HG03103 (cell line): ENCODE measurements at regions not wholly inside any gene's neighbourhood (a gene's known extent, or its start where the extent isn't known, plus 50 kb on each side); places are given as distances from the start of the nearest gene placed in this dataset.

Experiments used
- ATAC-seq: cut with Tn5 transposase; IDR thresholded peaks from one replicate; pipeline ENCODE4 v1.9.1; 2021; ENCODE audit warnings: low read depth; ENCODE audit not compliant: unreplicated experiment

DNA sequence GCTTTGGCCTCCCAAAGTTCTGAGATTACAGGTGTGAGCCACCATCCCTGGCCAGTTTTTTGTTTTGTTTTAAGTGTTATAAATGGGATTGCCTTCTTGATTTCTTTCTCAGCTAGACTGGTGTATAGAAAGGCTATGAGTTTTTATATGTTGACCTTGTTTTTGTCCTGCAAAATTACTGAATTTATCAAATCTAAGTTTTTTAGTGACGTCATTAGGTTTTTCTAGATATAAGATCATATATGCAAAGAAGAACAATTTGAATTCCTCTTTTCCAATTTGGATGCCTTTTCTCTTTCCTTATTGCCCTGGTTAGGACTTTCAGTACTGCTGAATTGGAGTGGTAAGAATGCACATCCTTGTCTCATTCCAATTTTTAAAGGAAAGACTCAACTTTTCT, 81.3 kb upstream of the MOCS1 start:
- ATAC-seq, result no peak

DNA sequence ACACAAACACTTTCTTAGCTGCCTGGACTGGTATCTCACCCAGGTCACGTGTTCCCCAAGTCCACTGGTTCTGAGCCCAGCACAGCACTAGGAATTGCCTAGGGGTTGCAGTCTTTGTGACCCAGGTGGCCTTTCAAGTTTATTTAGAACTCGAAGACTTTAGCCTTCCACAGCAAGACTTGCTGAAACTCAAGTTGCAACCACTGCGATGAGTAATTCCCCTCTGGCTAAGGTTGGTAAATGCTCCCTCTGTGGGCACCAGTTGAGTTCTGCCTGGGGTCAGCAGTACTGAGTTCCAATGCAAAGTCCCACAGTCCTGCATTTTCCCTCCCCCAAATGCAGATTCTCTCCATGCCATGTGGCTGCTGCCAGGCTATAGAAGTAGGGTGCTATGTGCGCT, 77.6 kb upstream of the MOCS1 start:
- no peak for ATAC-seq

DNA sequence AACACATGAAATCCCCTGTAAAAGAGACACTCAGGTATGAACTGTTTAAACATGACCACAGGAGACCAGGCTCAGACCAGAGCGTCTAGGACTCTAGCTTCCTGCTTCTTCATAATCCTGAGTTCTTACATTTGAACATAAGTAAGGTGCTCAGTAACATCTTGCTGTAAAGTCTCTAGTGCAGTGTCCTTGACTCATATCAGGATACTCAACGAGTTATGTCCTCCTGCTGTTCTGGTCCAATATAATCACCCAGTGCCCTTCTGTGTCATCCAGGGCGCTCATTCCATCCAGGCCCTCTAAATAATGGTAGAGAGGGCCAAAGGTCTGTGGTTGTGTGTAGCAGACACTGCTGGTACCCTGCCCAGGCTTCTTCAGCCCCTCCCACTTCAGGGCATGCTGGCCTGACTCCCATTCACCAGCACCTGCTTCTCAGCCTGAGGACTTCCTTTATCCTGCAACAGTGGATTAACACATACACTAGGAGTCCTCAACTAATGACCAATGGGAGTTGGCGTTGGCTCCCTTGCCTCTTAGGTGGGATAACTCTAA, 66.8 kb upstream of the MOCS1 start:
- no peak for ATAC-seq

DNA sequence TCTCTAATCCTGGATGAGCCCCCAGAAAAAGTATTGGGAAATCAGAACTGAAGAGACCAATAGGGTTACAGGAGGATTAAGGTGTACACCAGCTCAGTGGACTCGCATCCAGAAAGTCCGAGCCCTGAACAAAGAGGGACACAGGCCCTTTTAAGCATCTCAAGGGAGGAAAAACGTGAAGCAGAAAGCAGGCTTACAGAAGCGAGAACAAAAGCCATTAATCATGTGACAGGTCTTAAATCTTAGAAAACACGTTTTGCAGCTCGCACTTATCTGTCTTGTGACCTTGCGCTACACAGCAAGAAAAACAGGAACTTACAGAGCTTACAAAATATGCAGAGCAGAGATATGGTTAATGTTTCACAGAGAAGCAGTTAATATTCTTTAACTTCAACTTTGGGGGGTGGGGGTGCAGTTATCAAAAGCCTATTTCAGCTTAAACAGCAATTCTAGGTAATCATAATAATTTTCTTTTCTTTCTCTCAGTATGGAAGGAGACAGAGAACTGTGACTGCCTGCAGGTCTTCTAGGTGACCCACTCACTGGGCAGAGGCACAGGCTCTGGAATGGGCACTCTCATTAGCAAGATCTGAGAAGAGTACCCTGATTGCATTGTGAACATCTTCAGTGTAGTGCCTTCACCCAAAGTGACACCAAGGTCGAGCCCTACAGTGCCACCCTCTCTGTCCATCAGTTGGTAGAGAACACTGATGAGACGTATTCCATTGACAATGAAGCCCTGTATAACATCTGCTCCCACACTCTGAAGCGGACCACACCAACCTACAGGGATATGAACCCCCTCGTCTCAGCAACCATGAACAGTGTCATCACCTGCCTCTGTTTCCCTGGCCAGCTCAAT, 65.0 kb upstream of the MOCS1 start:
- no peak for ATAC-seq

DNA sequence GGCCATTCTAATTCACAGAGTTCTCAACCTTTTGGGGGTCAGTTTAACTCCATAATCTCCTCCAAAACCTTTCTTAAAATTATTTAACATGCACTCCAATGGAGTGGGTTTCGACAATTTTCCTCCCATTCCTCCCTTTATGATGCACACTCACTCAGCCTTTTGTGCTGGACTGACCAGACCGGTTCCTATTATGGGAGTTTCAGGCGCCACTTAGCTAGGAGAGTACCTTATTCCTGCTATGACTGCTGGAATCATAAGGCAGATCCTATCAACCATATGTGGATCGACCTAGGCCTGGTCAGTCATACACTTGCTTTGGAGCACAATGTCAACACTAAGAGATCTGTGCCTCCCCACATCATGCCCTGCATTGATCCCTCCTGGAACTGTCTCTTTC, 63.9 kb upstream of the MOCS1 start:
- ATAC-seq, result no peak

- no peak for ATAC-seq
Observed at GRCh38 chr6:39997101-39997635, 62.9 kb upstream of the MOCS1 start.

- no peak for ATAC-seq
Observed at GRCh38 chr6:39995633-39996032, 61.4 kb upstream of the MOCS1 start.

- no peak for ATAC-seq
Observed at GRCh38 chr6:39992861-39993622, 58.8 kb upstream of the MOCS1 start.
